ENCODE measurements at regions not wholly inside any gene's neighbourhood (a gene's known extent, or its start where the extent isn't known, plus 50 kb on each side); places are given as distances from the start of the nearest gene placed in this dataset.
"Not testable (repeated sequence)": the region's sequence is repeated elsewhere in the genome, so short reads cannot be mapped to it uniquely, and the experiment has no call there.

- no peak for TF ChIP-seq CTCF (IDR thresholded peaks at IDR 0.05; ENCODE audit: insufficient read depth, low read length, poor library complexity, severe bottlenecking)
- DNase-seq (ENCODE audit: extremely low read depth, insufficient read length) = no peak
- H3K36me3 ChIP-seq (ENCODE audit: control insufficient read depth, insufficient read depth, low read length) = no peaks in the 10 kb centered on the region
These were observed 300.0 kb upstream of the DDI1 start for GRCh38 chr11:103736315-103737036.

GRCh38 chr11:103737037-103737622 is 299.3 kb upstream of the DDI1 start:
- DNase-seq (ENCODE audit: extremely low read depth, insufficient read length) = no peak

More at GRCh38 chr11:103736315-103737036, 300.0 kb upstream of the DDI1 start:
- Histone ChIP-seq H3K27me3 (replicated peaks; ENCODE audit: control insufficient read depth, insufficient read depth, low read length) (no peaks in the 10 kb centered on the region), H3K4me3 (replicated peaks; ENCODE audit: low read depth, low read length) (no peak overlapping the region)

GRCh38 chr11:103737747-103738146 is 298.7 kb upstream of the DDI1 start:
- H3K27me3 ChIP-seq (replicated peaks; ENCODE audit: control insufficient read depth, insufficient read depth, low read length) = no peaks in the 10 kb centered on the region
- H3K4me3 ChIP-seq (replicated peaks; ENCODE audit: low read depth, low read length) = no peak overlapping the region
- TF ChIP-seq CTCF (IDR thresholded peaks at IDR 0.05; ENCODE audit: insufficient read depth, low read length, poor library complexity, severe bottlenecking) = no peak
- DNase-seq (ENCODE audit: extremely low read depth, insufficient read length) = no peak
- H3K36me3 ChIP-seq (ENCODE audit: control insufficient read depth, insufficient read depth, low read length) = no peaks in the 10 kb centered on the region

More at GRCh38 chr11:103737037-103737622, 299.3 kb upstream of the DDI1 start:
- TF ChIP-seq CTCF (IDR thresholded peaks at IDR 0.05; ENCODE audit: insufficient read depth, low read length, poor library complexity, severe bottlenecking) = no peak
- Histone ChIP-seq H3K36me3 (ENCODE audit: control insufficient read depth, insufficient read depth, low read length) (no peaks in the 10 kb centered on the region), H3K4me3 (replicated peaks; ENCODE audit: low read depth, low read length) (no peak overlapping the region), H3K27me3 (replicated peaks; ENCODE audit: control insufficient read depth, insufficient read depth, low read length) (no peaks in the 10 kb centered on the region)

GRCh38 chr11:103739074-103739796 is 297.2 kb upstream of the DDI1 start:
- not testable (repeated sequence) for H3K36me3 ChIP-seq (ENCODE audit: control insufficient read depth, insufficient read depth, low read length); H3K27me3 ChIP-seq (replicated peaks; ENCODE audit: control insufficient read depth, insufficient read depth, low read length); DNase-seq (ENCODE audit: extremely low read depth, insufficient read length); H3K4me3 ChIP-seq (replicated peaks; ENCODE audit: low read depth, low read length)

- H3K36me3 ChIP-seq (ENCODE audit: control insufficient read depth, insufficient read depth, low read length) = no peaks in the 10 kb centered on the region
- H3K27me3 ChIP-seq (replicated peaks; ENCODE audit: control insufficient read depth, insufficient read depth, low read length) = no peaks in the 10 kb centered on the region
- DNase-seq (ENCODE audit: extremely low read depth, insufficient read length) = no peak
- no peak for TF ChIP-seq CTCF (IDR thresholded peaks at IDR 0.05; ENCODE audit: insufficient read depth, low read length, poor library complexity, severe bottlenecking)
- no peak overlapping the region for H3K4me3 ChIP-seq (replicated peaks; ENCODE audit: low read depth, low read length)
These were observed 291.8 kb upstream of the DDI1 start for GRCh38 chr11:103744496-103745153.

- TF ChIP-seq CTCF (IDR thresholded peaks at IDR 0.05; ENCODE audit: insufficient read depth, low read length, poor library complexity, severe bottlenecking) = no peak
- no peak for DNase-seq (ENCODE audit: extremely low read depth, insufficient read length)
- no peak overlapping the region for H3K4me3 ChIP-seq (replicated peaks; ENCODE audit: low read depth, low read length)
- no peaks in the 10 kb centered on the region for H3K27me3 ChIP-seq (replicated peaks; ENCODE audit: control insufficient read depth, insufficient read depth, low read length)
- no peaks in the 10 kb centered on the region for H3K36me3 ChIP-seq (ENCODE audit: control insufficient read depth, insufficient read depth, low read length)
These were observed 287.3 kb upstream of the DDI1 start for GRCh38 chr11:103749158-103749557.
